K562 (cell line): ENCODE measurements at regions not wholly inside any gene's neighbourhood (a gene's known extent, or its start where the extent isn't known, plus 50 kb on each side); places are given as distances from the start of the nearest gene placed in this dataset.

Experiments
- ATAC-seq: fragments of 200-7000 bp; cut with Tn5 transposase; 3 replicates; pipeline ENCODE4 v1.9.1; 2020; ENCODE audit warnings: moderate library complexity
- BruUV-seq: library from RNA; stranded (reverse); fragments of 400-500 nt; replicated peaks from 2 replicates; lab custom pipeline; 2021; lab: Mats Ljungman, UMichigan
- CTCF ChIA-PET: fragments of 300-600 bp; formaldehyde crosslinking; extraction: SDS; loops from one replicate; lab custom pipeline; 2021; ENCODE audit warnings: low intra/inter-chr PET ratio; lab: Yijun Ruan, JAX
- POLR2A ChIA-PET: fragments of 300-600, 350-650 bp; sonication (Branson Sonifier 250); formaldehyde crosslinking; extraction: SDS; loops from one replicate; lab custom pipeline; 2021; ENCODE audit warnings: antibody characterized with exemption, inconsistent platforms; lab: Yijun Ruan, JAX
- DNase-seq, 4 experiments: peaks; one replicate each; pipeline versions ENCODE4 v3.0.0 to v3.0.0-alpha.2; 2011 to 2018; ENCODE audit warnings: low spot score in 3 of 4, mixed read lengths in 3 of 4; ENCODE audit errors: extremely low read depth in 1 of 4
- FAIRE-seq: peaks from 2 replicates; lab custom pipeline; 2011; peaks lifted over from hg19 to GRCh38; lab: Jason Lieb, UNC
- H2AFZ ChIP-seq: 2 replicates; pipeline ENCODE4 v1.6.0; 2011; ENCODE audit warnings: low read depth, low read length, control low read depth, inconsistent platforms
- H3K27ac ChIP-seq: fragments of 200-600 bp; 3 replicates; pipeline ENCODE4 v1.8.0; 2011; ENCODE audit warnings: low read depth, mild to moderate bottlenecking, control low read depth, inconsistent platforms, low read length, moderate library complexity, mixed read lengths; ENCODE audit errors: extremely low read depth
- H3K27me3 ChIP-seq, 2 experiments: fragments of 300-600 bp in 1 of 2; 2 replicates in 1 of 2; 3 replicates in 1 of 2; pipeline versions ENCODE4 v1.6.0 to v1.8.0; 2011; ENCODE audit warnings: inconsistent platforms in 2 of 2, low read length in 2 of 2, mild to moderate bottlenecking in 1 of 2, mixed read lengths in 1 of 2, moderate library complexity in 1 of 2; ENCODE audit not compliant: control insufficient read depth in 2 of 2, insufficient read depth in 2 of 2
- H3K36me3 ChIP-seq: fragments of 300-600 bp; 3 replicates; pipeline ENCODE4 v1.8.0; 2011; ENCODE audit warnings: mild to moderate bottlenecking, low read length, inconsistent platforms; ENCODE audit not compliant: control insufficient read depth, insufficient read depth
- H3K4me1 ChIP-seq, 2 experiments: fragments of 200-600 bp in 1 of 2; replicated peaks in 1 of 2; 2 replicates in 1 of 2; 3 replicates in 1 of 2; pipeline versions ENCODE4 v1.5.1 to v1.8.0; 2011; ENCODE audit warnings: inconsistent platforms in 2 of 2, low read length in 2 of 2, mild to moderate bottlenecking in 1 of 2, mixed read lengths in 1 of 2, moderate library complexity in 1 of 2; ENCODE audit not compliant: control insufficient read depth in 2 of 2, insufficient read depth in 2 of 2
- H3K4me2 ChIP-seq: 2 replicates; pipeline ENCODE4 v1.6.1; 2011; ENCODE audit warnings: low read length, control low read depth, inconsistent platforms, mixed read lengths; ENCODE audit not compliant: insufficient read depth
- H3K4me3 ChIP-seq: fragments of 200-600 bp; sonication (generic), shearing (Covaris generic); 2 replicates; pipeline ENCODE4 v1.5.1; 2016; ENCODE audit warnings: control low read depth, inconsistent platforms
- H3K79me2 ChIP-seq: fragments of 200-600 bp; 3 replicates; pipeline ENCODE4 v1.8.0; 2011; ENCODE audit warnings: low read length, inconsistent platforms; ENCODE audit not compliant: control insufficient read depth, insufficient read depth
- H3K9ac ChIP-seq, 2 experiments: 2 replicates each; pipeline versions ENCODE4 v1.6.0 to v1.6.1; 2011; ENCODE audit warnings: low read depth in 2 of 2, low read length in 2 of 2, control low read depth in 1 of 2, inconsistent platforms in 1 of 2, mild to moderate bottlenecking in 1 of 2, mixed read lengths in 1 of 2; ENCODE audit not compliant: insufficient read depth in 1 of 2
- H3K9me1 ChIP-seq: one replicate; pipeline ENCODE4 v1.6.0; 2011; ENCODE audit warnings: inconsistent platforms, mild to moderate bottlenecking, low read length, moderate library complexity; ENCODE audit not compliant: control insufficient read depth, insufficient read depth
- H3K9me3 ChIP-seq: replicated peaks from 2 replicates; pipeline ENCODE4 v1.5.1; 2011; ENCODE audit warnings: low read depth, low read length, inconsistent platforms; ENCODE audit not compliant: control insufficient read depth, insufficient read depth
- H4K20me1 ChIP-seq: replicated peaks from 2 replicates; pipeline ENCODE4 v1.6.1; 2011; ENCODE audit warnings: low read length, inconsistent platforms, mixed read lengths; ENCODE audit not compliant: control insufficient read depth, insufficient read depth
- CTCFL ChIP-seq: IDR thresholded peaks from 2 replicates; pipeline ENCODE4 v1.6.1; 2011; ENCODE audit warnings: borderline replicate concordance, low read depth, mild to moderate bottlenecking, moderate library complexity, low read length; ENCODE audit not compliant: insufficient read depth, poor library complexity, severe bottlenecking
- HNRNPUL1 ChIP-seq: fragments of 200-400 bp; formaldehyde crosslinking; IDR thresholded peaks from 2 replicates; pipeline ENCODE4 v1.6.1; 2017; ENCODE audit warnings: low read length
- STAT5A ChIP-seq: IDR thresholded peaks from 2 replicates; pipeline ENCODE4 v1.6.1; 2012; ENCODE audit warnings: low read length, inconsistent platforms, borderline replicate concordance
- TARDBP ChIP-seq: fragments of 450-650 bp; IDR thresholded peaks from 2 replicates; pipeline ENCODE4 v1.6.1; 2016
- ZFP30 ChIP-seq: fragments of 250-450 bp; sonication (Bioruptor Pico); IDR thresholded peaks from 2 replicates; pipeline ENCODE4 v1.8.0; 2022; ENCODE audit warnings: moderate library complexity, mild to moderate bottlenecking, inconsistent platforms, borderline replicate concordance
- WGBS: fragments of 100-300 bp; shearing (Covaris generic); methylation state at CpG from one replicate; pipeline ENCODE4 v1.1.6; 2016; ENCODE audit warnings: low coverage, mixed read lengths; ENCODE audit not compliant: insufficient coverage; ENCODE audit errors: missing lambda C conversion rate; 5-methylcytosine and 5-hydroxymethylcytosine counted together
- in situ Hi-C: fragments of 300-500 bp; cut with MboI; formaldehyde crosslinking; loops from 4 replicates; pipeline ENCODE4 v1.15.0; 2018; ENCODE audit warnings: inconsistent platforms, mixed read lengths
- intact Hi-C: fragments of 100-400 bp; cut with micrococcal nuclease; formaldehyde crosslinking; loops from 2 replicates; pipeline ENCODE4 v1.14.2; 2022

GRCh38 chr14:76697246-76697905 is 63.9 kb upstream of the VASH1 start:
- Histone ChIP-seq H3K4me3 (no peak overlapping the region), H2AFZ (no peak overlapping the region), H3K4me1 (no peaks in the 10 kb centered on the region; a peak in 1 of 5 replicates), H3K4me2 (no peak overlapping the region), H3K79me2 (no peaks in the 10 kb centered on the region), H3K9ac (no peak overlapping the region), H3K36me3 (no peaks in the 10 kb centered on the region), H4K20me1 (no peaks in the 10 kb centered on the region), H3K9me1 (no peaks in the 10 kb centered on the region), H3K27ac (no peak overlapping the region), H3K9me3 (no peaks in the 10 kb centered on the region), H3K27me3 (peaks cover 7 to 38% of the 10 kb centered on the region in 2 experiments; a peak in 3 of 5 replicates)
- no peak for TF ChIP-seq ZFP30
- DNase-seq, result no peak
- intact Hi-C loops, result no loop called here
- no peak for FAIRE-seq
- ATAC-seq, result no peak
- CTCF ChIA-PET, result no interaction called here
- BruUV-seq, result no TSS peak
- in situ Hi-C loops, result no loop called here
- WGBS, result 7% methylated on average over 5 of the region's 5 CpGs
- POLR2A ChIA-PET, result no interaction called here

- no TSS peak for BruUV-seq
- Histone ChIP-seq H3K79me2 (no peaks in the 10 kb centered on the region), H3K4me3 (no peak overlapping the region), H3K27me3 (peaks cover 7 to 32% of the 10 kb centered on the region in 2 experiments; a peak in 3 of 5 replicates), H3K36me3 (no peaks in the 10 kb centered on the region), H3K4me1 (no peaks in the 10 kb centered on the region; a peak in 1 of 5 replicates), H3K9me3 (no peaks in the 10 kb centered on the region), H3K9ac (no peak overlapping the region), H3K27ac (no peak overlapping the region)
- no peak for ATAC-seq
- CTCF ChIA-PET, result no interaction called here
- intact Hi-C loops, result no loop called here
- 4% methylated on average over 4 of the region's 4 CpGs for WGBS
- POLR2A ChIA-PET, result no interaction called here
- DNase-seq, result no peak
- in situ Hi-C loops, result no loop called here
- TF ChIP-seq HNRNPUL1, result no peak
- no peak for TF ChIP-seq CTCFL
- no peak for TF ChIP-seq STAT5A
- no peak for TF ChIP-seq TARDBP
- TF ChIP-seq, all 486 proteins: peak for 0
- Histone ChIP-seq H2AFZ (no peak overlapping the region), H3K9me1 (no peaks in the 10 kb centered on the region), H4K20me1 (no peaks in the 10 kb centered on the region), H3K4me2 (no peak overlapping the region)
- FAIRE-seq, result no peak
These were observed 63.1 kb upstream of the VASH1 start for GRCh38 chr14:76698191-76698590.
